Kidney epithelial cell (primary cell): ENCODE measurements at regions not wholly inside any gene's neighbourhood (a gene's known extent, or its start where the extent isn't known, plus 50 kb on each side); places are given as distances from the start of the nearest gene placed in this dataset.

Experiments used
- DNase-seq: peaks from one replicate; pipeline ENCODE4 v3.0.0-alpha.2; 2010; ENCODE audit warnings: low read depth
- H3K27me3 ChIP-seq: 2 replicates; pipeline ENCODE4 v1.6.0; 2011; ENCODE audit warnings: low read length; ENCODE audit not compliant: control insufficient read depth, insufficient read depth
- H3K36me3 ChIP-seq: 2 replicates; pipeline ENCODE4 v1.5.1; 2011; ENCODE audit warnings: low read length; ENCODE audit not compliant: control insufficient read depth, insufficient read depth
- H3K4me3 ChIP-seq: 2 replicates; pipeline ENCODE4 v1.5.1; 2011; ENCODE audit warnings: low read depth, mild to moderate bottlenecking, control low read depth, low read length
- TF ChIP-seq, protein P1 (sequence below): IDR thresholded peaks from 2 replicates; pipeline ENCODE4 v1.5.1; 2011; ENCODE audit warnings: mild to moderate bottlenecking, moderate library complexity, low read length, control low read depth, inconsistent platforms; ENCODE audit not compliant: insufficient read depth, poor library complexity, severe bottlenecking

DNA sequence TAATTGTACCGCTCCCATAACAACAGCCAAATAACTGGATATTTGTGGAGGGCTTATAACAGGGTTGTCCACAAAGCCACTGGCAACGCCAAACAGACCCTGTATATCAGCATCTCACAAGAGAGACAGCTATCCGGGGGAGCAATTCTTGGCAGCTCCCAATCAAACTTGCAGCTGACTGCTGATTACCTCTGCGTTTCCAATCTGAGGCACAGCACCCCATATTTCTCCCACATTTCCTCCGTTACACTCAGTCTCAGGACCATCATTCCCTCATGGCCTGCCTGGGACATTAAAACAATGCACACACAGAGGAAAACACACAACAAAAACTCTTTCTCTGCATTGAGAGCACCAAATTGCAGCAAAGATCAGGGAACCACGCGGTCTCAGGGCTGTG lies 67.8 kb upstream of the SDK1 start:
- DNase-seq, result no peak
- Histone ChIP-seq H3K4me3 (no peak overlapping the region), H3K27me3 (no peaks in the 10 kb centered on the region), H3K36me3 (no peaks in the 10 kb centered on the region)
- TF ChIP-seq, protein P1, sequence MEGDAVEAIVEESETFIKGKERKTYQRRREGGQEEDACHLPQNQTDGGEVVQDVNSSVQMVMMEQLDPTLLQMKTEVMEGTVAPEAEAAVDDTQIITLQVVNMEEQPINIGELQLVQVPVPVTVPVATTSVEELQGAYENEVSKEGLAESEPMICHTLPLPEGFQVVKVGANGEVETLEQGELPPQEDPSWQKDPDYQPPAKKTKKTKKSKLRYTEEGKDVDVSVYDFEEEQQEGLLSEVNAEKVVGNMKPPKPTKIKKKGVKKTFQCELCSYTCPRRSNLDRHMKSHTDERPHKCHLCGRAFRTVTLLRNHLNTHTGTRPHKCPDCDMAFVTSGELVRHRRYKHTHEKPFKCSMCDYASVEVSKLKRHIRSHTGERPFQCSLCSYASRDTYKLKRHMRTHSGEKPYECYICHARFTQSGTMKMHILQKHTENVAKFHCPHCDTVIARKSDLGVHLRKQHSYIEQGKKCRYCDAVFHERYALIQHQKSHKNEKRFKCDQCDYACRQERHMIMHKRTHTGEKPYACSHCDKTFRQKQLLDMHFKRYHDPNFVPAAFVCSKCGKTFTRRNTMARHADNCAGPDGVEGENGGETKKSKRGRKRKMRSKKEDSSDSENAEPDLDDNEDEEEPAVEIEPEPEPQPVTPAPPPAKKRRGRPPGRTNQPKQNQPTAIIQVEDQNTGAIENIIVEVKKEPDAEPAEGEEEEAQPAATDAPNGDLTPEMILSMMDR, result no peak

DNA sequence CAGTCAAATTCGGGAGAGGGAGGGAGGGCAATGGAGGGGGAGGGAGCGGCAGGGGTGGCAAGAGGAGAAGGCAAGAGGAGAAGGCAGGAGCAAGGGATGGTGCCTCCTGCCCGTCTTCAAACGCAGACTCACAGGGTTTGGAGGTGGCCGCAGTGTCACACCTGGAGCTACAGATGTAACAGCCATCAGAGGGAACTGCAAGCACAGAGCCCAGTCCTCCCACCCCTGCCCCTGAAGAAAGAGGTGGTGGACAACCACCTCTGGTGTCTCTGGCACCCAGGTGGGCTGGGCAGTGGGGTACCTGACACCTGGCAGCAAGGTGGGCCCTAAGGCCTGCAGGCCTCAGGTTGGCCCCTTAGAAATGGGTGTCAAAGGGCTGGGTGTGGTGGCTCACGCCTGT lies 67.0 kb upstream of the SDK1 start:
- no peak for DNase-seq
- H3K27me3 ChIP-seq, result no peaks in the 10 kb centered on the region
- H3K4me3 ChIP-seq, result no peak overlapping the region
- H3K36me3 ChIP-seq, result no peaks in the 10 kb centered on the region
- TF ChIP-seq, protein P1, result no peak

DNA sequence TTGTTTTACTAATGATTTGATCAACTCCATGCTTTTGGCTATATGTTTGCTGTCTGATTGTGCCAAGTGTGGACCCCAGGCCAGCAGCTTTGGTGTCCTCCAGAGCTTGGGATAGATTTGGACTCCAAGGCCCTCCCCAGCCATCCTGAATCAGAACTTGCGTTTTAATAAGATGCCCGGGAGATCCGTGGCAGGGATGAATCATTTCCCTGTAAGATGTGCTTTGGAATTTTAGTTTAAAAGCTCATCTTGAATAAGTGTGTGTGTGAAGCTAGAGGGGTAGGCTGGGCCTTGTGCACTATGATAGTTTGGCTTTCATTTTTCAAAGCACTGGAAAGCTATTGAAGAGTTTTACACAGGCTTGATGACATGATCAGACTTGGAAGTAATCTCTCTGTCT lies 66.2 kb upstream of the SDK1 start:
- TF ChIP-seq, protein P1, result no peak
- no peaks in the 10 kb centered on the region for H3K27me3 ChIP-seq
- H3K4me3 ChIP-seq, result no peak overlapping the region
- no peaks in the 10 kb centered on the region for H3K36me3 ChIP-seq
- DNase-seq, result no peak

DNA sequence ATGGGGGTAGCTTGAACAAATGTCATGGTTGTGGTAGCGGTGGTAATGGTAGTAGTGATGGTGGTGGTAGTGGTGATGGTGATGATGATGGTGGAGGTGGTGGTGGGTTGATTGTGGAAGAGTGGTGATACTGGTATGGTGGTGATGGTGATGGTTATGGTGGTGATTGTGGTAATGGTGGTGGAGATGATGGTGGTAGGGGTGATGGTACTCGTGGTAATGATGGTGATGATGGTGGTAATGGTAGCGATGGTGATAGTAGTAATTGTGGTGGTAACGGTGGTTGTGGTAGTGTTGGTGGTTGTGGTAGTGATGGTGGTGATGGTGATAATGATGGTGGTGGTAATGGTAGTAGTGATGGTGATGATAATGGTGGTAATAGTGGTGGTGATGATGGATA lies 65.7 kb upstream of the SDK1 start:
- no peak for DNase-seq
- H3K27me3 ChIP-seq, result no peaks in the 10 kb centered on the region
- TF ChIP-seq, protein P1, result no peak
- no peak overlapping the region for H3K4me3 ChIP-seq
- no peaks in the 10 kb centered on the region for H3K36me3 ChIP-seq

DNA sequence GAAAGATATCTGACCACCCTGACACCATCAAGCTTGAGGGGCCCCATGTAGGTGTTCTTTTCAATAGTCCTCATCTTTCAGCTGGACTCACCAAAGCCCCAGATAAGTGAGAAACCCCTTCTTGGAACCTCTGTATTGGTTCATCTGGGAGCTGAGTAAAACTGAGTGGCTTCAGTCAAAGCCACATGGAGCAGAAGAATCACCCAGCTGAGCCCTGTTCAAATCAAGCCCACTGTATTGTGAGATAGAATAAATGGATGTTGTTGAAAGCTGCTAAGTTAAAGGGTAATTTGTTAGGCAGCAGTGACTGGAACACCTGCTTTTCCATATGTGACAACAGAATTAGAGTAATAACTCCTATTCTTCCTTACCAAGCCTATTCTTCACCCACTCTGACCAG lies 64.8 kb upstream of the SDK1 start:
- no peak for DNase-seq
- Histone ChIP-seq H3K27me3 (no peaks in the 10 kb centered on the region), H3K36me3 (no peaks in the 10 kb centered on the region), H3K4me3 (no peak overlapping the region)
- TF ChIP-seq, protein P1, result no peak

DNA sequence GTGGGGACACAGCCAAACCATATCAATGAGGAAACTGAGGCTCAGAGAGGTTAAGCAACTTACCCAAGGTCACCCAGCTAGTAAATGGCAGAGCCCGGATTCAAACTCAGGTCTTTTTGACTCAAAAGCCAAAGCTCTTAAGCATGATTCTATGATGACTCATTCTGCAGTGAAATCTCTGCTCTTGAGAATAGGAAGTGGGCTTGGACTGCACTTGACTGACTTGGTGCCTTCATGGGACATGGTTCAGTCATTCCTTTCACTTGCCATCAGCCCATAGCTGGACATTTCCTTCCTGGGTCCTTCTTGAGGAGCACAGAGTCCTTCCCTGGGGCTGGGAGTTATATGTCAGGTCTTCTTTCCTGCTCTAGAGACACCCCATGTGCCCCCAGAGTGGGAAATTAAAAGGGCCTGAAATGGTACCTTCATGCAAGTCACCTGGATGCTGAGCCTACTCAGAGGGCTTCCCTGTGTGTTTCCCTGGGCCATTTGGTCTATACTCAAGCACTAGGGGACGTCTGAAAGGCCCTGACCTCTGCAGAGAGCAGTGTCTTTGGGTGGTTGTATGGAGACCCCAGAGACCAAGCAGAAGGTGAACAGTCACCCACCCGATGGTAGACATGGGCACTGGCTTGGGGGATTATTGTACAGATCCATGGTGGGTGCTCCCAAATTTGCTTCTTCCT lies 62.4 kb upstream of the SDK1 start:
- DNase-seq, result peak; percentile 55
- H3K36me3 ChIP-seq, result no peaks in the 10 kb centered on the region
- TF ChIP-seq, protein P1, result no peak
- no peaks in the 10 kb centered on the region for H3K27me3 ChIP-seq
- no peak overlapping the region for H3K4me3 ChIP-seq
